ENCODE measurements at regions not wholly inside any gene's neighbourhood (a gene's known extent, or its start where the extent isn't known, plus 50 kb on each side); places are given as distances from the start of the nearest gene placed in this dataset.

- TF ChIP-seq, protein P1, sequence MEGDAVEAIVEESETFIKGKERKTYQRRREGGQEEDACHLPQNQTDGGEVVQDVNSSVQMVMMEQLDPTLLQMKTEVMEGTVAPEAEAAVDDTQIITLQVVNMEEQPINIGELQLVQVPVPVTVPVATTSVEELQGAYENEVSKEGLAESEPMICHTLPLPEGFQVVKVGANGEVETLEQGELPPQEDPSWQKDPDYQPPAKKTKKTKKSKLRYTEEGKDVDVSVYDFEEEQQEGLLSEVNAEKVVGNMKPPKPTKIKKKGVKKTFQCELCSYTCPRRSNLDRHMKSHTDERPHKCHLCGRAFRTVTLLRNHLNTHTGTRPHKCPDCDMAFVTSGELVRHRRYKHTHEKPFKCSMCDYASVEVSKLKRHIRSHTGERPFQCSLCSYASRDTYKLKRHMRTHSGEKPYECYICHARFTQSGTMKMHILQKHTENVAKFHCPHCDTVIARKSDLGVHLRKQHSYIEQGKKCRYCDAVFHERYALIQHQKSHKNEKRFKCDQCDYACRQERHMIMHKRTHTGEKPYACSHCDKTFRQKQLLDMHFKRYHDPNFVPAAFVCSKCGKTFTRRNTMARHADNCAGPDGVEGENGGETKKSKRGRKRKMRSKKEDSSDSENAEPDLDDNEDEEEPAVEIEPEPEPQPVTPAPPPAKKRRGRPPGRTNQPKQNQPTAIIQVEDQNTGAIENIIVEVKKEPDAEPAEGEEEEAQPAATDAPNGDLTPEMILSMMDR (conservative IDR thresholded peaks at IDR 0.05; ENCODE audit: low read depth in 2 of 2), result no peak
- TF ChIP-seq EZH2 (IDR thresholded peaks at IDR 0.05; ENCODE audit: low read depth, unreplicated experiment), result no peak
- TF ChIP-seq REST (IDR thresholded peaks at IDR 0.05; ENCODE audit: unreplicated experiment), result no peak
- no peak for TF ChIP-seq EZH2phosphoT487 (IDR thresholded peaks at IDR 0.05; ENCODE audit: unreplicated experiment)
- TF ChIP-seq ZNF114 (CRISPR knock-in tag; IDR thresholded peaks at IDR 0.05), result no peak
Observed at GRCh38 chr7:69309601-69310000, 288.7 kb upstream of the AUTS2 start.
